HG03442 (cell line): ENCODE measurements at regions not wholly inside any gene's neighbourhood (a gene's known extent, or its start where the extent isn't known, plus 50 kb on each side); places are given as distances from the start of the nearest gene placed in this dataset.
A peak's percentile ranks its signal among the peaks of the same experiment; 100 is the strongest.
"Not testable (repeated sequence)": the region's sequence is repeated elsewhere in the genome, so short reads cannot be mapped to it uniquely, and the experiment has no call there.

Experiments used
- ATAC-seq: cut with Tn5 transposase; IDR thresholded peaks from one replicate; pipeline ENCODE4 v1.9.1; 2021; ENCODE audit warnings: mild to moderate bottlenecking, moderate library complexity; ENCODE audit not compliant: unreplicated experiment

DNA sequence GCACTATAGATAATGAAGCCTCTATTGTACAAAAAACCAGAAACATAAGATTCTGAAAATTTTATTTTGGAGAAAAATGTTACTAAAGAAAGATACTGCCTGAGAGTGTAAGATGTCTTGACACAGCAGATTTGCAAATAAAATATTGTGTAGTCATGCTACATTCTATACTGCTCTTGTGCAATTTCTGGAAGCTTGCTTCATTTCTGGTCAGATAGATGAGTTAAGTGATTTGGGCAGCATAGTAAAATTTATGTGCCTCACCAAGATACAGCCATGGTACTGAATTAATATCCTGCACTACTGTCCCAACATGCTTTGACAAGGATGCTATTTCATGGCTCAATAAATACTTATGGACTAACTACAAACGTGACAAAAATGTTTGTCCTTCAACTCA lies 55.1 kb upstream of the STARD13 start:
- ATAC-seq = no peak

DNA sequence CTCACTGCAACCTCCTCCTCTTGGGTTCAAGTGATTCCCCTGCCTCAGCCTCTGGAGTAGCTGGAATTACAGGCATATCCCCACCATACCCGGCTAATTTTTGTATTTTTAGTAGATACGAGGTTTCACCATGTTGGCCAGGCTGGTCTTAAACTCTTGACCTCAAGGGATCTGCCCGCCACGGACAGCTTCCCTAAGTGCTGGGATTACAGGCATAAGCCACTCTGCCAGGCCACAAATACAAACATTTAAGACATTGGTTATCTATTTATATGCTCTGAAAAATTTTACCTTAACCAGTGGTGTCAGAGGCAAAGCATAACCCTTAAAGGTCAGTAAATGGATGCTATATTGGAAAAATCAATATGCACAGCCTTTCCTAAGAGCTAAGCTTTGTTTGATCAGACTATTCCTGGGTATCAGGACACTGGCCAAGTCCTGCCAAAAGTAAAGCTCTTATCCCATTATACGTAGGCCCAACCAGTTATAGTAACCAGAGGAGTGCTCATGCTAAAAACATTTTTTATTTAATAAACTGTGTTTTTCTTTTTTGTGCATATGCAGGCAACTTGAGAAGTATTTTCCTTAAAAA lies 56.4 kb upstream of the STARD13 start:
- ATAC-seq = no peak

DNA sequence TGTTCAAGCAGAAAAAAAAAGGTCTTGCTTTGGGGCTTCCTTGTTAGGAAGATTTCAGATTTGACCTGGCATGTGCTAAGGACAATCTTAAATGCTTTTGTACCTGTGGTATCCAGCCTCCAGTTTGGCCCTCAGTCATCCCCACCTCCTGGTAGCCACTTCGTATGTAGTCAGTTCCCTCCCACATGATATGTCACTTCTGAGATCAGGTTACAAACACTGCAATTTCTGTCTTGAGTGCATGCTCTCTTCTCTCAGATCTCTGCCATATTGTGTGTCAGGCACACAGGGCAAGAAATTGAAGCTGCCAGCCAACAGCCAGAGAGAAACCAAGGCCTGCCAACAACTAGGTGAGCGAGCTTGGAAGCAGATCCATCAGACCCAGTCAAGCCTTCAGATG lies 60.3 kb upstream of the STARD13 start:
- ATAC-seq = no peak

DNA sequence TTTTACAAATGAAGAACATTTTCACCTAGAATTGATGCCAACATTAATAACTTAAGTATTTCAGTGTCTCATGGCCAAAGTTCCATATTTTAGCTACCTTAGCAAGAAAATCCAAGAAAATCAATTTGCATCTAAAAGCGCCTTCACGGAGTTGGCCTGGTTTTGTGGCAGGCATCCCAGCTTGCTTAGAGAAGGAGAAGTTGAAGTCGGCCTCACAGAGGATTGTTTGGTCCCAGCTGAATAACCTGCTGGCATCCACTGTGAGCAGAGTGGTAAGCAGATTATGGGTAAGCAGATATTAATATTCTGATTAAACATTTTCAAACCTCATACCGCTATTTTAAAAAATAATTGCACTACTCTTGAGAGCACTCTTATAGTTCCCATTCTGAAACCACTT lies 62.3 kb upstream of the STARD13 start:
- no peak for ATAC-seq

DNA sequence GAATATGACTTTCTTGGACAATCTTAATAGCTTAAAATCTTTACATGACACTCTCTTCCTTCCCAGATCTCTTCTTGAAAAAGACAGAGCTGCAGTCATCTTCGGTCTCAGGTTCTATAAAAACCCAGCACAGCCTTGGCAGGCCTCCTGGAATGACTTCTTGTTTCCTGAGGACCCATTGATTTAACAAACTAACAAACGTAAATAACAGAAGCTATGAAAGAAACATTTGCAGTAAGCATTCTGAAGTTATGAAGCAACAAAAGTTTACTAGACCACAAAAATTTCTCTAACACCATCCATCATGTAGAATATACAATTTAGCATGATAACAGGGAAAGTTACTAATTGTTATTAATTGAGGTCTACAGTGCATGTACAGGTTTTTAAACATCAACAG lies 62.8 kb upstream of the STARD13 start:
- ATAC-seq = no peak

DNA sequence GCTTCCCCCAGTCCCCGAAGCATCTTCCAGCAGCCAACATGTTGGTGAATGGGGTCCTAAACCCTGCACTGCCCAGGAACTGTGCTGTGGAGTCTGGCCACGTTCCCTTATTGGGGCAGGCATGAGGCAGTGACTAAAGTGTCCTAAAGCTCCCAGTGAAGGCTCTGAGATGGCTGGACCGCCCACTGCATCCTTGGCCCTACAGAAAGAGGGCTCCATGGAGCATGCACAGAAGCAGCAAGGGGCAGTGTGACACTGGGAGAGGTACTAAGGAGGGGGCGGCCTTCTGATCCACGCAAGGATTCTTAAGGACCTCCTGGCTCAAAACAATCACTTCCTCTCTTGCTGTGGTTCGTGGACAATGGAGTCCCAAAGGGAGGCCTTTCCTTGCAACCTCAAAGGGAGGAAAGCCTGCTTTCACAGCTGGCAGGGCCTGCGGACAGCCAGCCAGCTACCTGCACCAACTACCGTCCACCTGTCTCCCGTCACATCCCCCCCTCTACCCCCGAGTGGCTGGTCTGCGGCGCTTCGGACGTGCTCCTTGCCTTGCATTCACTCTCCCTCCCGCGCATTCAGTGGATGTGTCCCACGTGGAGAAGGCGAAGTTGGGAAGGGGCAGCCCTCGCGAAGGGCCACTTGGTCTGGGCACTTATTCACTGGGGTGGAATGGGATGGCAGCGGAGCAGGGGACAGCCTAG lies 63.9 kb upstream of the STARD13 start:
- ATAC-seq = no peak

DNA sequence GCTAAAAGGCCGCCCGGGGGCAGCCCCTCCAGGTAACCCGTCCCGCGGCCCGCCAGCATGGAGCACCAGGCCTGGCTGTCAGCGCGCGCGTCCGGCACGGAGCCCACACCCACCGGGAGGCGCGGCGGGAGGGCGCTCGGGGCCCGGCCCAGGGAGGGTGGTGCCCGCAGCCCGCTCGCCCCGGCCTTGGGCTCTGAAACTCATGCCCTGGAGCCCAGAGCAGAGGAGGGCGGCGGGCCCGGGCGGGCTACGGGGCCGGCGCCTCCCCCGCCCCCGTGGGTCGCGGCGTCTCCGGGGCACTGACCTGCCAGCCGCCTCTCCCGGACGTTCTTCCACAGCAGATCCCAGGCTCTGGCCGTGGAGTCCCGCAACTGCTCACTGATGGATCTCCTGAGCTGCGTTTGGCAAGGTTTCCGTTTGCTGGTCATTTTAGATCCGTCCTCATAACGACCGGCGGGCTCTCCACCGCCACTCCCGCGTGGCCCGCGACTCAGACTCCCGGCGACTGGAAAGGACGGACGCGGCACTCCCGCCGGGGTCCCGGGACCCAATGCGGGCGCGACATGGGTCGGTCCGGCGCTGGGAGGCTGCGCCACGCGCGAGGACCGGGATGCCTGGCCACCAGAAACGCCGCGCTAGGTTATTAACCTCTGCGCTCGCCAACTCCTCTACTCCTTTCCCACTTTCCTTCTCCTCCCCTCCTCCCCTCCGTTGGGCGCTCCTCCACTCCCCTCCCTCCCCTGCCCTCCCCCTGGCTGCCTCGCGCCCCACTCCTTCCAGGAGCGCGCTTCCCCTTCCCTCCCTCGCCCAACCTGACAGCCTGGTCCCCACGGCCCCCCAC lies 64.7 kb upstream of the STARD13 start:
- ATAC-seq = no peak

DNA sequence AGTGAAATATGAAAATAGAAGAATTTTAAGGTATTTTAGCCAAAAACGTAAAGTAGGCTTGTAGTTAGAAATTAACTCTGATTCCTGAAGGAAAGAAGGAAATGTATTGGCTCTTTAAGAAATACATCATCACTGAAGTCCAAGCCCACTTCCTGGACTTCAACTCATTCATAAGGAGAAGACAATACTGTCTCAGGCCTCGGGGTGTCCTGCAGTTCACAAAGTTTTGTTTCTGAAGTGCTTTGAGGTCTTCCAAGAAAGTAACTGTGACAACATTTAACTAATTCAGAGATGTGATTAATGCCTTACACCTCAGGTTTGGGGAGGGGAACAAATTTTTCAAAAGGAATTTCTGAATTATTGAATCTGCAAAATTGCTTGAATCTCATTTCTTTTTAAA lies 65.8 kb upstream of the STARD13 start:
- ATAC-seq = no peak

DNA sequence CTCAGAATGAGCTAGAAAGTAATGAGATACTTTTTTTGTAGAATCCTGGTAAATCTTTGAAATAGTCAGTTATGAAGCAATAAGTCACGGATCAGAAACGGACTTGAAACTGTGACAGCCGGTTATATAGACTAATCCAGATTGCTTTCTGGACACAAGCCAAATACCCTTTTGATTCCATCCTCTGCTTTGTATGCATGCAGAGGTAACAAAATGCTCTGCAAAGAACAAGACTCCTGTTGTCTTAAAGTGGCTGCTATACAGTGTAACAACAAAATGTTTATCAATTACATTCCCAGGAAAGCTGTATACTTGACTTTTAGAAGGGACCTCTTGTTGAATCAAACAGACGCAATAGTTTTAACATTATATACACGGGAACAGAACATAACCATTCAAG lies 66.5 kb upstream of the STARD13 start:
- no peak for ATAC-seq

DNA sequence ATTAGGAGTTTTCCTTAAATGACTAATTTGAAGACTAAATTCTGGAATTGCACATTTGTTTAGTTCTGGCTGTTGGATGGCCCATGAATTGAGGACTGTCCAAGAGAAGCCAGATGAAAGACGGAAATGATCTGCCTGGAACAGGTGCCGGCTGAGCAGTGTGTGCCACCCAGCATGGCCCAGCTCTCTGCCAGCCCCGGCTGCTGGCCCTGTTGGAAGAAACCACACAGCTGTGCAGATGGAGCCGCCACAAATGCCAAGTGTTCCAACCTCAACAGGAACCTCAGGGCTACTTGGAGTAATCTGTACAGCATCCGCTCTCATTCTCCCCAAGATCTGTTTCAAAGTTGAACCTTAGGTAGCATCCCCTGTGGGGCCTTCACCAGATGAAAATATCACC lies 67.0 kb upstream of the STARD13 start:
- ATAC-seq = no peak

DNA sequence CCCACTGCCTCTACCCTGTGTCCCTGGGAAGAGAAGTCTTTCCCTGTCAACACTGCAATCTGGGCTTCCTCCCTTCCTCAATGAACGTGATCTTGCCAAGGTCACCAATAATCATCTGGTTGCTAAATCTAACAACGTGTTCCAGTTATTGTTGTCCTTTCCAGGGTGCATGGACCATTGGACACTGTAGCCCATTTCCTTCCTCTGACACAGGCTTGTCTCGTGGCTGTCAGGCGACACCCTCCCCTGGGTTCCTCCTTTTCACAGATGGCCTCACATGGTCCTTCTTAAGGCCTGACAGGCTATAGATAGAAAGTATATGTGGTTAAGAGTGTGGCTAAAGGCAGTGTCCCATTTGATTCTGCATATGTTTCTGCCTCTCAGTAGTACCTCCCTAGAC lies 67.7 kb upstream of the STARD13 start:
- ATAC-seq = peak; percentile 75

DNA sequence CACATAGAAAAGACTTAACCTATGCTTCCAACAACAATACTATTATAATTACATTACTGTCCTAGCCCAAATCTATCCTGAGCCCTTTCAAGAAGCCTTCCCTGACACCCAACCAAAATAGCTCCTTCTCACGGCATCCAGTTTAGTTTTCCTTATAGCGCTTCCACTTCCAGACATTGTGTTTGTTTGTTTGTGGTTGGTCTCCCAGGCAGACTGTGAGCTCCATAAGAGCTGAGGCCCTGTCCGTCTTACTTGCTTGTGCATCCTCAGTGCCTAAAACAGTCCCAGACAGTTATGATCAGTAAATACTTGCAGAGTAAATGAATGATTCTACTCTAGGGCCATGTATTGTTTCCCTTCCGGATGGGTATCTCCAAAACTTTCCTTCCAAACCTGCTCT lies 68.1 kb upstream of the STARD13 start:
- ATAC-seq = no peak

DNA sequence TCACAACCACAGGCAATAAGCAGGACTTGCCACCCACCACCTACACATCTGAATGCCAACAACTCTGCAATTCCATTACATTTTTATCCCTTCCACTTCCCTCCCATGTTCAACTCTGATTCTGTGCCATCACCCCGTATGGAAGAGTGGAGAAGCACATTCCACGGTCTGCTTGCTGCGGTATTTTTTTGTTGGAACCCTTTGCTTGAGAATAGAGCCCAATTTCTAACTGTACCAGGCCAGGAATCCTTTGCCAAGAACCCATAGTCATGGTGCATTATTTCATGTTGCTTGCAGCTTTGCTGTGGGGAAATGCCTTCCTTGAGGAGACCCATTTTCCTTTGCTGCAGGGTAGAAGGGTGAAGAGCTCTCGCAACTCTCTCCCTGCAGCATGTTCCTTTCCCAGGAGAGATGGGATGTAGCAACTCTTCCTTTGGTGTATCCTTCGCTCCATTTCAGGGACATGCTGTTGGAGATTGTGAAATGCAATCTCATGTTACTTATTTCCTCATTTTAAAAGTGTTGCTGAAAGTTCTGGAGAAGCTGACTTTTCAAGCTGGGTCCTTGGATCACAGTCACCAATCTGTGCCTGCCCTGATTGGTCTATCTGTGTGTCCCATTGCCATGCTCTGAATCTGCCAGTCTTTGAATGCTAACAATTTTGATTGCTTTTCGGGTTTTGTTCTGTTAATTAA lies 69.8 kb upstream of the STARD13 start:
- no peak for ATAC-seq

DNA sequence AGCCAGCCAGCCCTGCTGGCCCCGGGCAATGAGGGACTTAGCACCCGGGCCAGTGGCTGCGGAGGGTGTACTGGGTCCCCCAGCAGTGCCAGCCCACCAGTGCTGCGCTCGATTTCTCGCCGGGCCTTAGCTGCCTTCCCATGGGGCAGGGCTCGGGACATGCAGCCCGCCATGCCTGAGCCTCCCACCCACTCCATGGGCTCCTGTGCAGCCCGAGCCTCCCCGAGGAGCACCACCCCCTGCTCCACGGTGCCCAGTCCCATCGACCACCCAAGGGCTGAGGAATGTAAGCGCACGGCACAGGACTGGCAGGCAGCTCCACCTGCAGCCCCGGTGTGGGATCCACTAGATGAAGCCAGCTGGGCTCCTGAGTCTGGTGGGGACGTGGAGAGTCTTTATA lies 72.5 kb upstream of the STARD13 start:
- not testable (repeated sequence) for ATAC-seq

DNA sequence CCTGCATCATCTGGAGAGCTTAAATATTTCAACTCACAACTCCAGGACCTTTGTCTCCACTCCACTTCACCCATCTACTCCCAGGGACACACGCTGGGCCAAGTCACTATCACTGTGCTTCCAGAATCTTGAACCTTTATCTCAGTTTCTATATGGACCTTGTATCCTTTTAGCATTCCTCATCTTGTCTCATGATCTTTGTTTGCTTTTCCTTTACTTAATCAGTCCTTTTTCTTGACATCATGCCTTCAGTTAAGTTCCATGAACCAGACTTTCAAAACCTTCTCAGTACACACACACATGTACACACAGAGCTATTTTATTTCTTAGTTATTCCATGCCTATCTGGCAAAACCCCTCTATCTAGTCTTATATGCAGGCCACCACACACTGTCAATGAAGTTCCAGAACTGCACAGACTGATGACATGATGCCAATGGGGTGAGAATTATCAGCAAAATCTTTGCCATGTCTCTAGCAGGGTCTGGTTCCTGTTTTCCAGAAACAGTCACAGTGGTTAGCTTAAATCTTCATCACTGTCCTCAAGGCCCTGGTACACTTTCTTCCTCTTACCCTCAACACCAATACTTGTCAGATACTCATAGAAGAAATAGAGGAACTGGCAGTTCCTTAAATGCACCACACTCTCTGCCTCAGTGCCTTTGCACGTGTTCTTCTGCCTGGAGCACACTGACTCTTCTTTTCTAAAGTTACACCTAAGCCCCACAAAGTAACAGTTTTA lies 77.6 kb upstream of the STARD13 start:
- ATAC-seq = no peak

DNA sequence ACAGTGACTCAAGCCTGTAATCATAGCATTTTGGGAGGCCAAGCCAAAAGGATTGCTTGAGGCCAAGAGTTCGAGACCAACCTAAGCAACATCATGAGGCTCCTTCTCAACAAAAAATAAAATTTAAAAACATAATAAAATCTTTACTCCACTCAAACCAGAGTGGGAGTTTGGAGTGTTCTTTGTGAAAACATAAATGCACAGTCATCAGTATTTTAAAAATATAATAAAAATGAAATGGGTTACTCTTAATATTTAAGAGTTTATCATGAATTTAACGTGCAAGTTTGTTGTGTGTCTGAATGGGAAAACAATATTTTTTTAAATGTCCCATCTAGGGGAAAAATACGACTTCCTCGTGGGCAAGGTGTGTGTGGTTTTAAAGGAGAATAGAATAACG lies 78.6 kb upstream of the STARD13 start:
- no peak for ATAC-seq

DNA sequence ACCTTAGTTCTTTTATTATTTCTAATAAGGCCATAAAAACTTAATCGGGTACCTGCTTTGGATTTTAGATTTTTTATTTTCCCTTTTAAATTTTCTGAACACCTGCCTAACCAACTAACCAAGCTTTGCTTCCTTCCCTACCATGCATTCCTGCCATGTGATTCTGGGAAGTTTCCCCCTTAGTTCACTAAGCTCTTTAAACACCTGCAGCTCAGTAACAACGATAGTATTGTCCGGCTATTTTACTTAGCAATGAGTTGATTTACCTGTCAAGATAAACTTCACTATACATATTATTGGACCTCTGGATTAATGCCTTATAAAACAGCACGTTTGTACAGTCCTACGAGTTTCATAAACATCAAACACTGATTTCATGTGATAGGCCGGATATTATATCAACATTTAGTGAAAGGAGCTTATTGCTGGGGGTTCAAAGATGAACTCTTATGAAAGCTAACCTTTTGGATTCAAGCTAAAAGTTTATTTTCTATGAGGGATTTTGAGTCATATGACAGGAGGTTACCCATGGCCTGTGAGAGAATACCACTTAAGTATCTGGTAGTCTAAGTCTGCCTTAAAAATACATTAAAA lies 81.0 kb upstream of the STARD13 start:
- no peak for ATAC-seq

DNA sequence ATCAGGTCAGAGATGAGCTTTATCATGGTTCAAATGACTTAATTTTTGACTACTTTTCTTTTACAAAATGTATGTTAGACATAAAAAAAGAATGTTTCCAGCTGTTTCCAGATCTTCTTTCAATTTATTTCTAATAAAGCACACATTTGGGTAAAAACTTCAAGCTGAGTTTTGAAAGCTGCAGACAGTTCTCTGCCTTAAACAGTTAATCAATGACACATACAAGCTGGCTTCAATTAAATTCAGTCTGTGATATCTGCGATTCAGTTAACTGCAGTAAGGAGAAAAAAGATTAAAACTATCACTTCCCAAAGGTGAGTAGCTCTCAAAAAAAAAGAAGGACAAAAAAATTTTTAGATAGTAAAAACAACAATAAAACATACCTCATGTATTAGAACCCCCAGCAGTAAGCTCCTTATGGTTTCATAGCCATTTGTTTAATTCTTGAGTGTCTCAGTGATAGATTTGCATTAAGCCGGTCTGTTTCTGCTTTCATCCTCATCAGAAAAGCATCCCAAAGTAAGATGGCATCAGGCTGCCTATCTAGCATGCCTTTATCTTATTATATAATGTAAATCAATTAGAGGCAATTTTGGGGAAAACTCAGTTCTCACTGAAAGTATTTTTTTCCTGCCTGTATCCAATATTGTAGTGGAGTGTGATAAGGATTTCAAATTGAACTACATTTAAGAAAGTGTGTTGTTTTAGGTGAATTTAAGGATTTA lies 81.8 kb upstream of the STARD13 start:
- no peak for ATAC-seq

DNA sequence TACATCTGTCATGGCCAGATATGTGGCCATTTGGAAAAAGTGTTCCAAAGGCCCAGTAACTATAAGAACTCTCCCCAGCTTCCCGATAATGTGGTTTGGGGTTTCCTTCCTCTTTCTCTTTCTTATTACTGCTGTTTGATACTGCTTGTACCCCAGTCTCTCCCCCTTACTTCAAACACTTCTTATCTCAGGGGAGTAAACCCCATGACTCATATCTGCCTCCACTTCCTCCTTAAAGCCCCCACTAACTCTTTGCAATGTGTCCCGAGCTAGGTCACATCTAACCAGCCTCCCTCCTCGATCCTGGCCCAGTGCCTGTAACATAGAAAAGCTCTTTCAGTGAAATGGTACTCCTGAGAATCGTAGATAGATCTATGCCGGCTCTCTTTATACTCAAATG lies 82.4 kb upstream of the STARD13 start:
- ATAC-seq = peak; percentile 76

DNA sequence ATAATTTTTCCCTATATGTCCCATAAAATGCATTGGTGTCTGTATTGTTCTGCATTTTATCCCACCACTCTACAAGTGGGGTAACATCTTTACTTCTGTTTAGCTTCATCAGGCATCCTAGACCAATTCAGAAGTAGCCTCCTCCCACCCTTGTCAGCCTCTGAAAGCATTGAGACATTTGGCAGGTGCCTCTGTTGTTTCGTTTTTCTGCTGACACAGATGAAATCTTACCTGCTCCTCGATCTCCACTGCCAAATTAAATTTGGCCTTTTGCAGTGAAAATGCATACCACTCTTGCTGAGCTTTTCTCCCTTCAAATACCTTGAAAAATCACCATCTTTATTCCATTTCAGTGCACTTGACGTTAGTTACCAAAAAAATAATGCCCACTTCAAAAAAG lies 83.5 kb upstream of the STARD13 start:
- ATAC-seq = no peak
